Non-pigmented ciliary epithelial cell (primary cell): ENCODE measurements at regions not wholly inside any gene's neighbourhood (a gene's known extent, or its start where the extent isn't known, plus 50 kb on each side); places are given as distances from the start of the nearest gene placed in this dataset.
A peak's percentile ranks its signal among the peaks of the same experiment; 100 is the strongest.

Experiments
- DNase-seq: peaks from one replicate; pipeline ENCODE4 v3.0.0-alpha.2; 2010; ENCODE audit warnings: low read depth

DNA sequence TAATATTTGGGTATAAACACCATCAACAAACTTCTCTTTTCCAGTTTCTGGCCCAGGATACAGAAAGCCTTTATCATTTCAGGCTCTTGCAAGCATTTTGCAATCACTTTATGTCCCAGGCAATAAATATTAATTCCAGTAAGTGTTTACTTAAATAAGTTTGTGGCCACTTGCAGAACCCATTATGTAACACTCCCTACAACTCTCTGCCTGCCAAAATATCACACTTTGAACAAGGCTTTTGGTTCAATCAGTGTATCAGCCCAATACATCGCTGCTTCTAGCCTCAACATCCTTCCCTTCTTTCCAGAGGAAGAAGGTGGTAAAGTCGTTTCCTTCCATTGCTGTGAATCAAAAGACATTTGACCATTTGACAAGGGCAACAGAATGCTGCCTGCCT, 203.0 kb upstream of the USP25 start:
- no peak for DNase-seq

DNA sequence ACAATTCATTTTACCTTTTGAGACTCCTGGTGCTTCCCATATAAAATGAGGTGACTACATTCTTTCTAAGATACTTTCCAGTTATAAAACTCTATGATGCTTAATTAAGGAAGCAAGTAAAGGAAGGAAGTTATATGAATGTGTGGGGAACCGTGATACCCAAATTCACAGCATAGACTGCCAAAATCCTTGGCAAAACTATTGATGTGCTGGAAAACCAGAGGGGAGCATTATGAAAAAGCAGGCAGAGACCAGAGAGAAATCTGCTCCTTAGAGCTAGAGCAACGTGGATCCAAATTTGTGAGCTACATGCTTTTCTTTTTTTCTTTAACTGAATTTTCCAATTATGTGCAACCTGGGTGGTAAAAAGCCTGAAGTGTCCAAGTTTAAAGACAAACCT, 201.4 kb upstream of the USP25 start:
- no peak for DNase-seq

DNA sequence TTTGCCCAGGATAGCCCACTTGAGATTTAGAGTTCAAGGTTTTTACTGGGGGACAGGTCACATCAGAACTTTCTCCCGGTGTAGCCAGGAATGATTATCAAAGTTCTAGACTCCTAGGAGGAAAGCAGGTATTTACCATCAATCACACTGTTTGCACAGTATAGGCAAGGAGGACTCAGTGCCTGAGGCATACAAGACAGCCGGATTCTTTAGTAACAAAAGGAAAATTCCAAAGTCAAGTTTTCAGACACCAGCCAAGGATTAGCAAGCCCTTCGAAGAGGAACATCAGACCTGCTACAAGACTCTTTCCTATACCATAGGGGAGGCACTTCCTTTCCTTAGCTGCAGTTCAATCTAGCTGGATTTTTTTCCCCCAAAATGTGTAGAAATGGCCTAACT, 197.8 kb upstream of the USP25 start:
- no peak for DNase-seq

DNA sequence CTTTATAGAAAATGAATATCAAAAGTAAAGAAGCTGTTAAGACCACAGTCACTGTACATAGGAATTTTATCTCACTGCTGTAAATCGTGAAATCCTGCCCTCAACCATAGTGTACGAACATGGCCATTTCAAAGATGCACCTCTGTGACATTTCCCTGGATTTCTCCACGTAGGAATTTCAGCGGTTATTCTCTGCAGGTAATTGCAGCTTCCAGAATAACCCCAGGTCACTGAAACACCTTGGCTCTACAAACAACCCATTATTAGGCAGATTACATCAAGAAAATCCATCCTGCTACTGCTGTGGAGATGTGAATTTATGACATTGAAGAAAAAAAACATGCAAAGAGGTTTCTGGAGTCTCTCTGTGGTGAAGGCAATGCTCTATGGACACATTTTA, 196.2 kb upstream of the USP25 start:
- DNase-seq = no peak

DNA sequence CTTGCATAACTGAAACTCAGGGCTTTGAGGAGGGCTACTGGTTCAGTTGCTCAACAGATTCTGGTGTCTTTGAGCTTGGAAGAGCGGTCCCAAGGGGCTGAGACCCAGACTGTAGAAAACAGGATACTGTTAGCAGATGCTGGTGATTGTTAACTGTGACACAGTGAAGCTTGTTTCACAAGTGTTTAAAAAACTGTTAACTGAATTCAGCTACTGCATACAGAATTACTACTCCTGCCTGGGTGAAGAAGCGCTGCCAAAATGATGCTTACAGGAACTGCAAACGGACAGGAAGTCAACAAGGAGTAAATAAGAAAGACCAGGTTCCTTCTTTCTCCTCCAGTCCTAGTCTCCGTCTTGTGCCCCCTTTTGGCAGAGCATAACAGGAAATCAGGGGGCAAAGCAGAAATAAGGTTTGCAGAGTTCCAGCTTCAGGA, 195.3 kb upstream of the USP25 start:
- no peak for DNase-seq

- peak; percentile 20 for DNase-seq
Observed at GRCh38 chr21:15539376-15539775, 190.4 kb upstream of the USP25 start.

GRCh38 chr21:15543473-15543872, 186.3 kb upstream of the USP25 start:
- no peak for DNase-seq

GRCh38 chr21:15549671-15550070, 180.1 kb upstream of the USP25 start:
- DNase-seq = no peak

DNA sequence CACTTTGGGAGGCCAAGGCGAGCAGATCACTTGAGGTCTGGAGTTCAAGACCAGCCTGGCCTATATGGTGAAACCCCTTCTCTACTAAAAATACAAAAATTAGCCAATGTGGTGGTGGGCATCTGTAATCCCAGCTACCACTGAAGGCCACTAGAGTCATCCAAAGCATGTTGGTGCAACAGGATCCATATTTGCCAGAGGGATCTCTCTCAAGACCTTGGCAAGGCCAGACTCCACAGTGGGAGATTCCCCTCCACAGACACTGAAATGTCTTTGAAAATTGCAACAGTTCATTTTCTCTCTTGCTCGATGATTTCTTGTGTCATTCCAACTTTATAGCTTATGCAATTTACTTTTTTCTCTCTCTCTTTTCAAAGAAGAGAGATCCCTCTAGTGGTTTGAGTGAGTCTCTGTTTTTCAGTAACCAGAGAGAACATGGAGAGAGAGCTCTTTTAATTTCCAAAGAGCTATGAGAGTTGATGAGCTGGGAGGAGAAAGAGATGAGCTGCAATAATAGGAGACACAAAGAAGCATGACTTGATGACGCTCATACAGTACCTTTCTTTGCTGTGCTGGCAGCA, 176.8 kb upstream of the USP25 start:
- DNase-seq = no peak

DNA sequence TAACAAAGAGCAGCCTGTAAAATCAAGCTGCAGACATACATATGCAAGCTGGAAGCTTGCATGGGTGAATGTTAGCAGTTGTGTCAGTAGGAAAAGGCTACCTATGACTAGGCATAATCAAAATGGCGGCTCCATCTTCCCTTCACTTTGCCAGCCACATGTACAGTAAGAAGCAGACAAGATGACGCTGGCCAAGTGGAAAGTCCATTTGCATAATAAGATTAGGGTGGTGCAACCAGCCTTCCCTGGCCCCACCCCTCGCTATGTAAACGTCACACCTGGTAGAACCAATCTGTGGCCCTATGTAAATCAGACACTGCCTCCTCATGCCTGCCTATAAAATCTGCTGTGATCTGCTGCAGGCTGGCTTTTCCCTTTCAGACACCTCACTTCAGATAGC, 171.9 kb upstream of the USP25 start:
- DNase-seq = no peak

- DNase-seq = no peak
Observed at GRCh38 chr21:15558884-15559283, 170.9 kb upstream of the USP25 start.

- no peak for DNase-seq
Observed at GRCh38 chr21:15559660-15560059, 170.1 kb upstream of the USP25 start.

DNA sequence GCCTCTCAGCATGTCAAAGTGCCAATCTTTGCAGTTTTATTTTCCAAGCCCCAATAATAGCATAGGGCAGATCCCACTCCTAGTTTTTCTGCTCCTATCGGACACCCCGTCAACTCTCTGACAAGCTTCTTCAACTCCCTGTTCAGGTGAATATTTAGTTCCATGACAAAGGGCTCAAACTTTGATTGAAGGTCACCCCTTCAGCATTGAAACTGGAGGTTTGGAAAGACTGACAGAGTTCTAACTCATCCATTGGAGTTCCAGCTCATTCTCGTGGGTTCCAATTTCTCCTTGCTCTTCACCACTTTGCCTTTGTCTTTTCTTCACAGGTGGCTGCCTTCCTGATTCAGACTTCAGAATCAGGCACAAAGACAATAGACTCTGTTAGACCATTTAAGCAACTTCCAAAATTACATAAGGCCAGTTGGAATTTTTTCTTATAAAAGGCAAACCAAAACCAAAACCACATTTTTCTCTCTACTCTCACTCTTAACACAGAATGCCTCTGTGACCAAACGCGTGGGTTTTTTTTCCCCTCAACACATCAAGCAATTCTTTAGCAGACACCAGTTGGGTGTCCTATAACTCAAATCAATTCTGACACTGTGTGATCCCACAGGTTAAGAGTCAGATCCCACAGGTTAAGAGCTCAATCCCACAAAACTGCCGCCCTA, 169.3 kb upstream of the USP25 start:
- no peak for DNase-seq

- no peak for DNase-seq
Observed at GRCh38 chr21:15562748-15563147, 167.0 kb upstream of the USP25 start.

DNA sequence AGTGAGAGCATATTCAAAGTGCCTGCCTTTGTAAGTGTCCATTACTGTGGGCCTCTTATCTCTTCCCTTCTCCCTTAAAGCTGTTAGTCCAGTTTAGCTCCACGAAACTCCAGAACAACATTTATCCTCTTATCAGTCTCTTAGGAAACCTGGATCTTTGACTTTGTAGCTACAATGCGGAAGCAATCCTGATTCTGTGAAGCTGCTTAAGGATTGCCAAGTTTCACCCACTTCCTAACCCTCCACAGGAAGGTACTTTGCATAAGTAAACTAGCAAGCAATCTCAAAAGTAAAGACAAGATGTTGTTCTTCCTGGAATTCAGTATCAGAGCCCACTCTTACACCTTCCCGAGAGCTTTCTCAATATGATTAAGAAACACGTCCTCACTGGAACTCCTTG, 164.9 kb upstream of the USP25 start:
- DNase-seq = no peak

- no peak for DNase-seq
Observed at GRCh38 chr21:15566703-15567102, 163.1 kb upstream of the USP25 start.

DNA sequence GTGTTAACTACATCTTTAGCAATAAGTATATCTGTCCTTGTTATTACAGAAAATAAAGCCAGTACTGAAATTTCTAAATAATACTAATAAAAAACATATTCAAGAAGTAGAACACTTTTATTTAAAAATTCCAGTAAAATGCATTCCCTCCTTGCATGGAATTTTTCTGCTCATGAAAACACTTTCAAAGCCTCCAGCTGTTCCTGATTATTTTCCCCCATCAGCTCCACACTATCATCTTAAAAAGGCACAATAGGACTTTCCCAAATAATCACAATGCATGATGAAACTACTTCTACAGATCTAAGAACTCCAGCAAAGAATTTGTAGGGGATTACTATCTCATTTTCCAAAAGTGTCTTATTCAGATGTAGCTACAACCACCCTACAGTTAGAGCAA, 162.6 kb upstream of the USP25 start:
- no peak for DNase-seq

- DNase-seq = no peak
Observed at GRCh38 chr21:15568516-15568915, 161.3 kb upstream of the USP25 start.

- no peak for DNase-seq
Observed at GRCh38 chr21:15586752-15587427, 142.9 kb upstream of the USP25 start.

- DNase-seq = no peak
Observed at GRCh38 chr21:15592271-15592860, 137.4 kb upstream of the USP25 start.

DNA sequence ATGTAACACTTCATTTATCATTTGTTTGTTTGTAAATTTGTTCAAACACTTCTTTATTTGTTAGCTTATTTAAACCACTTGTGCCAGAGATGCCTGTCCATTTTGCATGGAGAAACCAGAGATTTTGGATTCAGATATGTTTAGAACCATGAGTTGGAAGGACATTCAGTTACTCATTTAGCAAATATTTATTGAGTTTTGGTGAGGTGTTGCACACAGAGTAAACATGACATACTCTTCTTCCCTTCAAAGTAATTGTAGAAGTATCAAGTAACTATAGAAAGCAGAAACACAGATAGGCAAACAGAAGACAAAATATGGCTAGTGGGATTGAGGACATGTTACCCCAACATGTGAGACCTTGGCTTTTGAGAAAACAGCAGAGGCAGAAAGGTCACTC, 136.8 kb upstream of the USP25 start:
- DNase-seq = no peak

DNA sequence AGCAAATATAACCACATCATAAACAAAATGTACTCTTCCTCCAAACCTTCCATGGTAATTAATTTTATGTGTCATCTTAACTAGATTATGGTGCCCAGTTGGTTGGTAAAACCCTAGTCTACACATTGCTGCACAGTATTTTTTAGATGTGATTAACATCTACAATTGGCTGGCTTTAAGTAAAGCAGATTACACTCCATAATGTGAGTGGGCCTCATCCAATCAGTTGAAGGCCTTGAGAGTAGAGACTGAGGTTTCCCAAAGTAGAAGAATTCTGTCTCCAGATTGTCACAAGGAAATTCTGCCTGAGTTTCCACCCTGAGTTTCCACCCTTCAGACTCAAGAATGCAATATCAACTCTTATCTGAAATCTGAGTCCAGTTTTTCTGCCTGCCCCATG, 128.4 kb upstream of the USP25 start:
- DNase-seq = no peak

- peak; percentile 38 for DNase-seq
Observed at GRCh38 chr21:15604413-15604812, 125.4 kb upstream of the USP25 start.
